ENCODE measurements at regions not wholly inside any gene's neighbourhood (a gene's known extent, or its start where the extent isn't known, plus 50 kb on each side); places are given as distances from the start of the nearest gene placed in this dataset.

DNA sequence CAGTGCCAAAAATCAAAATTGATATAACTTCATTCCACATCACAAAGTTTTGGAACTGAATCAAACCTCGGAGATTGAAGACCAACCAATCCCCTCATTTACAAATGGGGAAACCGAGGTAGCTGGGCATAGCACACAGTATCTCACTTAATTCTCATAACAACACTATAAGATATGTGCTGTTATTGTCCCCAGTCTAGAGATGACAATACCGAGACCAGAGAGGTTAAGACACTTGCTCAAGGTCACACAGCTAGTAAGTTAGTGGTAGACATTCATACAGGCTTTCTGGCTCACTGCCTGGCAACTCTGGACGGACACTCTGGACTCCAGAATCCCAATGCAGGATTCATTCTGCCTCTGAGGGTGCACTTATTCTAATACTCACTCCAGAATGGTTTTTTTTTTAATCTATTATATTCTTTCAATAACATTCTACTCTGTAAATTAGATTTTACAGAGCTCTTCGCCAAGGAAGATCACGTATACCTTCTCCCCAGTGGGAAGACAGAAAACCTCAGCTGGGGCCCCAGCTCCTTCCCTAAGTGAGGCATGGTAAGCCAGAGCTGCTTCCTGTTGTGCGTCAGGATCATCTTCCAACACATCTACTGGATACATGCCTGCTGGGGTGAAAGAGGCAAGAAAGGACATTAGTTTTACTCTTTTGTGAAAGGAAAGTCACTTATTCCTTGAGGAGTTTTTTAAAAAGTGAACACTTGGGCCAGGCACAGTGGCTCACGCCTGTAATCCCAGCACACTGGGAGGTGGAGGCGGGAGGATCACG is 128.4 kb upstream of the IGF1R start:
- Mint-ChIP-seq H3K4me1 (ENCODE audit: low read depth) (peaks cover 6% of the 10 kb centered on the region), H3K36me3 (ENCODE audit: low read depth) (no peaks in the 10 kb centered on the region)

DNA sequence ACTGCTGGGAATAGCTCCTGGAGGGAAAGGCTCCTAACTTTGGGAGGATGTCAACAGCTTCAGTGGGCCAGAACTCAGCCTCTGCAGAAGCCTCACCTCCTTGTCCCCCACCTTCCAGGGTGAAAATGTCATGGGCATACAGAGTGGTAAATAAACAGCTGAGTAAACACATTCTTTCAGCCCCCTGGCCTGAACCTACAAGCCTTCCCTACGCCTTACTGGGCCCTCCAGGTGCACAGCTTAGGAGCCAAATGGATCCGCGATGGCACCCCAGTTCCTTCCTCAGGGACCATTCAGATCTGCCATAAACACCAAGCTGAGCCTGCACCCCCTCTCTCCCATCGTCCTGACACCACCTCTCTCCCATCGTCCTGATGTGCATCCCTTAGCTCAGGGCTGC is 126.2 kb upstream of the IGF1R start:
- peaks cover 6% of the 10 kb centered on the region for H3K4me1 Mint-ChIP-seq (ENCODE audit: low read depth)
- H3K27ac Mint-ChIP-seq = no peak overlapping the region
- H3K36me3 Mint-ChIP-seq (ENCODE audit: low read depth) = no peaks in the 10 kb centered on the region
- no peak overlapping the region for H3K4me3 Mint-ChIP-seq
- DNase-seq (ENCODE audit: low spot score) = no peak
- H3K27me3 Mint-ChIP-seq (ENCODE audit: low read depth) = no peaks in the 10 kb centered on the region
- H3K9me3 Mint-ChIP-seq = no peaks in the 10 kb centered on the region

More for the DNA sequence above, 128.4 kb upstream of the IGF1R start:
- H3K4me3 Mint-ChIP-seq = no peak overlapping the region
- no peaks in the 10 kb centered on the region for H3K9me3 Mint-ChIP-seq
- H3K27me3 Mint-ChIP-seq (ENCODE audit: low read depth) = no peaks in the 10 kb centered on the region
- DNase-seq (ENCODE audit: low spot score) = no peak
- no peak overlapping the region for H3K27ac Mint-ChIP-seq

DNA sequence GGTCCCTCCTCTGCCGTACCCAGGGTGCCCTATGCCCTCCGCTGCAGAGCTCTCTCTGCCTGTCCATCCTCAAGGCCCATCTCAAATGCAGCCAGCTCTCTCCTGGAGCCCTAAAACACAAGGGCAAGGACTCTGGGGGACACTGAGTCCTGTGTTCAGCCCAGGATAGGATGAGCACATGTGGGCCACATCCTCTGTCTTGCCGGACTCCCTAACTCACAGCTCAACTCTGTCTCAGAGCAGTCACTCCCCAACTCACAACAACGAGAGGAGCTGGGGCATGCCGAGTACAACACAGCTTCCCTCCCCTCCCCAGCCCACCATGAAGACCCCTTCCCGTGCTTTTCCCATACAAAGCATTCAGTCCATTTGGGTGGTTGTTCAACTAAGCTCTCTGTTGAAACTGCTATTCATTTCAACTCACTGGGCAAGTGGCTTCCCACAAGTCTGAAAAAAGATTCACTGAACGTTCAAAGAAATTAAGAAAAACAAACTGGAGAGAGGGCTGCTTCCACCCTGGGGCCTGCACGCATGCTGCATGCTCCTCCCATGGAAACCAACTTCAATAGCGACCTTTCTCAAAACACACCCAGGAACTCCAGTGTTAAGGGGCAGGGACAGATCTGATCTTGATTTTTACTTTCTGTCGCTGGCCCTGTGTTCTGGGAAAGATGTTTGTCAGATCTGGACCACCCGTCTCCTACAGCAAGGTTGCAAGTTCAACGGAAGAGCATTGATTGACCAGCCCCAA is 124.3 kb upstream of the IGF1R start:
- no peaks in the 10 kb centered on the region for H3K36me3 Mint-ChIP-seq (ENCODE audit: low read depth)
- peaks cover 4% of the 10 kb centered on the region for H3K27me3 Mint-ChIP-seq (ENCODE audit: low read depth)
- no peak overlapping the region for H3K27ac Mint-ChIP-seq
- no peak overlapping the region for H3K4me3 Mint-ChIP-seq
- H3K4me1 Mint-ChIP-seq (ENCODE audit: low read depth) = peaks cover 2% of the 10 kb centered on the region
- H3K9me3 Mint-ChIP-seq = no peaks in the 10 kb centered on the region
- no peak for DNase-seq (ENCODE audit: low spot score)

DNA sequence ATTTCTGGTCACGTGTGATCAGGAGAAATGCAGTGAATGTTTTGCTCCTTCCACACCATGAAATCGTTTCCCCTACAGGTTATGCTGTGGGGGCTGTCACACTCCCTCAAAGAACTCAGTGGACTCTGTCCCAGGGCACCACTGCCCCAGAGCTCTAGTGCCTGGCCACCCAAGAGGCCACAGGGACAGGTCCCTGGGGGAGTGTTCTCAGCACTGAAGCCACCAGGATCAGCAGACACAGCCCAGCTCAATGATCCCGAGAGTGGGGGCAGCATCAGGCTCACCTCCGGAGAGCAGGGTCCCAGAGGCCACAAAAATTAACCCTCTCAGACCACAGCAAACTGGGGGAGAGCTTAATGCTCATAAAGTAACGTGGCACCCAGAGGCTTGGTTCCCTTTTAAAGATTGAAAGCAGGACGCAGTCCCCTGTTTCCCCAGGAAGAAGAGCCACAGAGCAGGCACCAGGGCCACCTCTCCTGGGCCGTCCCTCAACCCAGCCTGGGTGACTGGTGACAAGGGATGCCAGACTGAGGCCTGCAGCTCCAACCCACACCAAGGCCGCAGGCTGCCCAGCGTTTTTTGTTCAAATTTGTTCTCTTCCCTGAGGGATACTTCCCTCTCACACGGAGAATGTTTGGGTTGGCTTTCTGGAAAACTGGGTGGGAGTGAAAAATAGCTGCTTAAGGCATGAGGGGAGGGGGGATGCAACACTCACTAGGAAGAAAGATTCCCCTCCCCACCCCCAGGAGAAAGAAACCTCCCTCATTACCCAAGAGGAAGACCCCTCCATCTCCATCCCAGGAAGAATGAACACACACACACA is 123.3 kb upstream of the IGF1R start:
- H3K27me3 Mint-ChIP-seq (ENCODE audit: low read depth) = peaks cover 9% of the 10 kb centered on the region
- H3K4me1 Mint-ChIP-seq (ENCODE audit: low read depth) = no peaks in the 10 kb centered on the region
- no peak overlapping the region for H3K27ac Mint-ChIP-seq
- no peak overlapping the region for H3K4me3 Mint-ChIP-seq
- H3K9me3 Mint-ChIP-seq = no peaks in the 10 kb centered on the region
- no peaks in the 10 kb centered on the region for H3K36me3 Mint-ChIP-seq (ENCODE audit: low read depth)
- DNase-seq (ENCODE audit: low spot score) = no peak

DNA sequence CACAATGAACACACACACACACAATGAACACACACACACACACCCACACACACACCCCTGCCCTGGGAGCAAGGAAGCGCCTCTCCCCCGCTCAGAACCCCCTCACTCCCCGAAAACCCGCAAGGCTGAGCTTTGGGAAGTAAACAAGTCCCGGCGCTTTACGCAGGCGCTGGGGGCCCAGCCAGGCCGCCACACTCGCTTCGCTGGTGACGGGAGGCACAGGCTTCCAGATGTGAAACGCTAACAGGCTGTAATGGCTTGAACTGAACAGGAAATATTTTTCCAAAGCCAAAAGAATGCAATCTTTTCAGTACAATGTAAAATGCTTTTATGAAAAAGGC is 122.7 kb upstream of the IGF1R start:
- Mint-ChIP-seq H3K4me3 (no peak overlapping the region), H3K27me3 (ENCODE audit: low read depth) (peaks cover 9% of the 10 kb centered on the region), H3K36me3 (ENCODE audit: low read depth) (no peaks in the 10 kb centered on the region), H3K9me3 (no peaks in the 10 kb centered on the region), H3K27ac (no peak overlapping the region), H3K4me1 (ENCODE audit: low read depth) (no peaks in the 10 kb centered on the region)
- no peak for DNase-seq (ENCODE audit: low spot score)

DNA sequence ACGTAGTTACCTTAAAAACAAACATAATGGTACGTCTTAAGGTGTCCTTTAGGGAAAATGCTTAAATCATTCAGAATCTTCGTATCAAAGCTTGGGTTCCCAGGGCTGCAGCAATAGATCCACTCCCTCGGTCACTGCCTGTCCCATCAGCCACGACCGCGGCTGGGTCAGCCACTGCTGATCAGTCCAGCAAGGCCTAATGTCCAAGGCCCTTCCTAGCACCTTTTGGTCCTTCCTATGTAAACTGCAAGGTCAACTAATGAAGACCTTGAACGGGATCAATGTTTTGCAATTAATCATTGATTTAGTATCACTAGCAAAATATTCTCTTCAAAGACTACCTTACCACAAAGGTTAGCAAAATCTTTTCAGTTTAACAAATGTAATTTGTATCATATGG is 122.2 kb upstream of the IGF1R start:
- H3K9me3 Mint-ChIP-seq = no peaks in the 10 kb centered on the region

DNA sequence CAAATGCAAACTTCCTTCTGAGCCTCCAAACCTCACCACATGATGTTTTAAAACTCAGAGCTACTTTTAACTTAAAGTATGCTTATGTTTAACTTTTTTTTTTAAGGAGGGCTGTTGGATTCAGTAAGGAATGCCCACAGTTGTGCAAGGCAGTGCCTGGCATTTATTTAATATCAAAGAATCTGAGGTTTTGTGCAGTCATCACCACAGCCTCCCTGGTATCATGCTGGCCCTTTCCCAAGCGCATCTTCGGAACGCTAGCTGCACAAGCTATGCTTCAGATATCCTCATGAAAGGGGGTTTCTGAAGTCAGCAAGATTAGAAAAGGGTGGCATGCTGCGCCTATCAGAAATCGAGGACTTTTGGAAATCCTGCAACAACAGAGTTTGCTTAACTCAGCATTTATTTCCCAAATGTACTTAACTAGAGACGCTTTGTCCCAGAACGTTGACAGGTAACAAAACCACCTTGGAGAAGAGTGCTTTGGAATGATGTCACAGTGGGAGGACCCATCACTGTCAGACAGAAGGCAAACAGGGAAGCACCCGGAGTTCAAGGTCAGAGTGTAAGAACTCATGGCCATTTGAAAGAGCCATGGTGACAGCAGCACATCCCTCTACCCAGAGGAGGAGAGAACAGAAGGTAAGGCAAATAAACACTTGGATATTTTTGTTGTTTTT is 120.2 kb upstream of the IGF1R start:
- no peak for DNase-seq (ENCODE audit: low spot score)
- Mint-ChIP-seq H3K36me3 (ENCODE audit: low read depth) (no peaks in the 10 kb centered on the region), H3K4me1 (ENCODE audit: low read depth) (no peaks in the 10 kb centered on the region), H3K27ac (no peak overlapping the region), H3K9me3 (no peaks in the 10 kb centered on the region), H3K27me3 (ENCODE audit: low read depth) (peaks cover 9% of the 10 kb centered on the region), H3K4me3 (no peak overlapping the region)

More for the DNA sequence above, 122.2 kb upstream of the IGF1R start:
- Mint-ChIP-seq H3K36me3 (ENCODE audit: low read depth) (no peaks in the 10 kb centered on the region), H3K27me3 (ENCODE audit: low read depth) (peaks cover 9% of the 10 kb centered on the region), H3K27ac (no peak overlapping the region), H3K4me3 (no peak overlapping the region), H3K4me1 (ENCODE audit: low read depth) (no peaks in the 10 kb centered on the region)
- DNase-seq (ENCODE audit: low spot score) = no peak

DNA sequence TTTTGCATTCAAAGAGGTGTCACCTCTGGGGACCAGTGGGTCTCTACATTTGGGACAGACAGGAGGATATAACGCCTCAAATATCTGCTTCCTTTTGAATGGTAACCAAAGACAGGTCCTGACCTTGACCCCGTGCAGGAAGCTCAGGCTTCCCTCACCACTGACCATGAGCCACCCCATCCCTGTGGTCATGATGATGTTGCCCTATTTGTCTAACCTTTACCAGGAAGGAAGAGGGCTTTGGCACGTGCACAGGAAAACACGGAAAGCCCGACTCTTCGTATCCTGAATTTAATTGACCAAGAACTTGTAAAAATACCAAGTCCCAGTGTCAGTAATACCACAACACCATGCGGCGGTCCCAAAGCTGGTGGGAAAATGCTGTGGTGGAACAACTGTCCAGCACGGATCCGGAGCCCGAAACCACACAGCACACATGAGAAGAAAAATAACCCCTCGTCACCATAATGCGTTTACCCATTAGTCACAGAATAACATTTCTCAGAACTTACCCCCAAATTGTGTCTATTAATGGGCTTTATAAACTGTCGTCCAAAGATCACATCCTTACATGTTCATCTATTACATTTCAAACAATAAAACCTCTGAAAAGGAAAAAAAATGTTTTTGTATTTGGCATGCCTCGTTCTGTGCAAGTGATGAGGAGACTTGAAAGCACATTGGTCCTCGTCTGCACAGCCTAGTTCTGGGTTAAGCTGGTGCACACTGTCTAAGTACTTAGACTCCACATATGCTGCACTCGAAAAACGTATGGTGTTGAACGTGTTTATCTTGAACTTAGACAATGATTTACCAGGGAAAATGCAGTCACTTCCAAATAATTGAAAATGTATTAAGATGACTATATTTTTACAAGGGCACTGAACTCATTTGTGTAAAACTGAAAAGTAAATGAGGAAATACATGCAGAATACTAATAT is 118.9 kb upstream of the IGF1R start:
- Mint-ChIP-seq H3K4me1 (ENCODE audit: low read depth) (no peaks in the 10 kb centered on the region), H3K36me3 (ENCODE audit: low read depth) (no peaks in the 10 kb centered on the region), H3K27ac (no peak overlapping the region), H3K9me3 (no peaks in the 10 kb centered on the region), H3K27me3 (ENCODE audit: low read depth) (peaks cover 9% of the 10 kb centered on the region), H3K4me3 (no peak overlapping the region)
- no peak for DNase-seq (ENCODE audit: low spot score)

DNA sequence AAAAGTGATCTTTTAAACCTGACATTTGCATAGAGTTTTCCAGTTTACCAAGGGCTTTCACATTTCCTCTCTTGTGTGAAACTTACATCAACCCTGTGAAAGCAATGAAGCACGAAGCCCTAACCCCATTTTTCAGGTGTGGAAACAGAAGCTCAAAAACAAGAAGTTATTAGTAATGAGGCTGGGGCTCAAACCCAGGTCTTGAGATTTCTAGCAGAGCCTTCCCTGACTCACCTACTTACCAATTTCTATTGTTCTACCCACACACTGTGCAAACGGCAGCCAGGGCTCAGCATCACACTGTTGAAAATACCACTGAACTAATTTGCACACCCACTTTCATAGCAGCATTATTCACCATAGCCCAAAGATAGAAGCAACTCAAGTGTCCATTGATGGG is 117.8 kb upstream of the IGF1R start:
- Mint-ChIP-seq H3K36me3 (ENCODE audit: low read depth) (no peaks in the 10 kb centered on the region), H3K9me3 (no peaks in the 10 kb centered on the region), H3K4me3 (no peak overlapping the region), H3K27ac (no peak overlapping the region), H3K4me1 (ENCODE audit: low read depth) (no peaks in the 10 kb centered on the region), H3K27me3 (ENCODE audit: low read depth) (peaks cover 9% of the 10 kb centered on the region)
- DNase-seq (ENCODE audit: low spot score) = no peak

DNA sequence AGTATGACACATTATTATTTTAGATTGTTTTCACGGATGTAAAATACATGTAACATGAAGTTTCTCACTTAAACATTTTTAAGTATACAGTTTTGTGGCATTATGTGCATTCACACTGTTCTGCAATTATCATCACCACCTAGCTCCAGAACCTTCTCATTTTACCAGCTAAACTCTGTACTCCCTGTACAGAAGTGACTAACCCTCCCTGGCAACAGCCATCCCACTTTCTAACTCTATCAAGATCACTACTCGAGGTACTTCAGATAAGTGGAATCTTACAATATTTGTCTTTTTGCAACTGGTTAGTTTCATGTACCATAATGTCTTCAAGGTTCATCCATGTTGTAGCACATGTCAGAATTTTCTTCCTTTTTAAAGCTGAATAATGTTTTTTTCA is 116.3 kb upstream of the IGF1R start:
- peaks cover 9% of the 10 kb centered on the region for H3K27me3 Mint-ChIP-seq (ENCODE audit: low read depth)
- H3K4me1 Mint-ChIP-seq (ENCODE audit: low read depth) = no peaks in the 10 kb centered on the region
- no peak overlapping the region for H3K27ac Mint-ChIP-seq
- H3K36me3 Mint-ChIP-seq (ENCODE audit: low read depth) = no peaks in the 10 kb centered on the region
- no peaks in the 10 kb centered on the region for H3K9me3 Mint-ChIP-seq
- H3K4me3 Mint-ChIP-seq = no peak overlapping the region
- DNase-seq (ENCODE audit: low spot score) = no peak

DNA sequence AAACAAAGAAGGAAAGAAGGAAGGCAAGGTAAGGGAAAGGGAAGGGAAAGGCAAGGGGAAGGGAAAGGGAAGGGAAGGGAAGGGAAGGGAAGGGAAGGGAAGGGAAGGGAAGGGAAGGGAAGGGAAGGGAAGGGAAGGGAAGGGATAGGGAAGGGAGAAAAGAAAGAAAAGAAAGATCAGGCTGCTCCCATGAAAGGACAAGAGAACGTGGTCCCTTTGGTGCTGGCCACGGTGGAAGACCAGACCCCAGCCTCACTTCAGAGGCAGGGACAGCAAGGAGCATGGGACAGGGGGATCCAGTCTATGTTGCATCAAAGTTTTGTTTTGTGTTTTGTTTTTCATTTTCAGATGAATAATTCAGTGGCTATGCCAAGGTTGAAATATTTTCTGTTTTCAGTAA is 111.4 kb upstream of the IGF1R start:
- H3K4me3 Mint-ChIP-seq = no peak overlapping the region
- H3K9me3 Mint-ChIP-seq = no peaks in the 10 kb centered on the region
- DNase-seq (ENCODE audit: low spot score) = no peak
- no peak overlapping the region for H3K27ac Mint-ChIP-seq
- H3K36me3 Mint-ChIP-seq (ENCODE audit: low read depth) = no peaks in the 10 kb centered on the region
- H3K27me3 Mint-ChIP-seq (ENCODE audit: low read depth) = peaks cover 4% of the 10 kb centered on the region
- H3K4me1 Mint-ChIP-seq (ENCODE audit: low read depth) = no peaks in the 10 kb centered on the region

DNA sequence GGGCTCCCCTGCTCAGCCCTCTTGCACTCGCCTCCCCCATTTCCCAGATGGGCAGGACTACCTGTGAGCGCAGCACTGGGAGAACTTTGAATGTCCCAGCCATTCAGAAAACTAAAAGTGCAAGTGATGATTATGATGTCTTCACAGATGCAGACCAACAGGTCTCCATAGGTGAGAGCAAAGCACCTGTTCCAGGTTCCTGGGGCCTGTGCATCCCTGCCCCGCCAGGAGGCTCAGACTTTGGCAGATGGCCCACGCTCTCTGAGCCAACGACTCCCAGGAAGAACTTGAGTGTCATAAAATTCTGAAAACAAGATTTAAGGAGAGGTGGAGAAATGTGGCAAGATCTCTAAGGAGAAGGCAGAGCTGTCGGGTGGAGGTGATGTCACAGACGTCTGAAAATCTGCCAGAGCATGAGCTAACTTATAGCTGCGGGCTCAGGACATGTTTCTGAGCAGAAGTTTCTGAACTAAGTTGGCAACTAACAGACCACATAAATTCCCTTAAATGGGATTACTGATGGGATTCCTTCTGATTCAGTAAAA is 110.8 kb upstream of the IGF1R start:
- DNase-seq (ENCODE audit: low spot score) = no peak
- Mint-ChIP-seq H3K27me3 (ENCODE audit: low read depth) (peaks cover 5% of the 10 kb centered on the region), H3K36me3 (ENCODE audit: low read depth) (no peaks in the 10 kb centered on the region), H3K4me3 (no peak overlapping the region), H3K9me3 (no peaks in the 10 kb centered on the region), H3K4me1 (ENCODE audit: low read depth) (no peaks in the 10 kb centered on the region), H3K27ac (no peak overlapping the region)

DNA sequence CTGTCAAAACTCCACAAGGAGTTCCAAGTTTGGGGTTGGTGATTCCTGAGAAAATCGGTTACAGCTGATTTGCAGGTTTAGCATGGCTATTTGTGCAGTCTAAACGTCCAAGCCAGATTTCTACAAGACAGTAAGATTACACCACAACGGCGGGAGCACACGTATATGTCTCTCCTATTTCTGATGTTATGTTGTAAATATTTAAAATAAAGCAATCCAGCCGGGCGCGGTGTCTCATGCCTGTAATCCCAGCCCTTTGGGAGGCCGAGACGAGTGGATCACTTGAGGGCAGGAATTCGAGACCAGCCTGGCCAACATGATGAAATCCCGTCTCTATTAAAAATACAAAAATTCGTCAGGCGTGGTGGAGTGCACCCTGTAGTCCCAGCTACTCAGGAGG is 106.8 kb upstream of the IGF1R start:
- Mint-ChIP-seq H3K27me3 (ENCODE audit: low read depth) (peaks cover 17% of the 10 kb centered on the region), H3K4me3 (no peak overlapping the region), H3K4me1 (ENCODE audit: low read depth) (no peaks in the 10 kb centered on the region), H3K27ac (no peak overlapping the region), H3K9me3 (no peaks in the 10 kb centered on the region), H3K36me3 (ENCODE audit: low read depth) (no peaks in the 10 kb centered on the region)
- DNase-seq (ENCODE audit: low spot score) = no peak

Data from T-helper 2 cell treated with Interferon-gamma antibody and Interleukin-4, amounts not matched to agents 5 μg/mL and 100 μg/mL, for 36 hours (primary cell).